ENCODE measurements at regions not wholly inside any gene's neighbourhood (a gene's known extent, or its start where the extent isn't known, plus 50 kb on each side); places are given as distances from the start of the nearest gene placed in this dataset.

DNA sequence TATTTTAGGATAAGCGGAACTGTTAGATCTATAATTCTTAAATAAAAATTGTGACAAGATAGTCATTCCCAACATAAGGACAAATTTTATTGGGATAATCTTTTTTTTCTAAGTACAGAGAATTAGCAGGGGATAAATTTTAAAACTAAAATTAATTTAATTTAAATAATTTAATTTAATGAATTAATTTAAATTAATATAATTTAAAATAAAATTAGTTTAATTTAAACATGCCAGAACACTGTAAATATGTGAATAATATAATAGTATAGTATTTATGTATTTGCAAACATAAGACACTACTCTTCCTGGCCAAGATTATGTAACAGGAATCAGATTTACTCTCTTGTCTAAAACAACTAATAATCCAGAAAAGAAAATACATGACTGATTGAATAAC is 1055.9 kb downstream of the PDHA2 start:
- intact Hi-C loops (cut with DNase I), result no loop called here
- TF ChIP-seq POLR2A (IDR thresholded peaks at IDR 0.05), result no peak
- TF ChIP-seq, protein P1, sequence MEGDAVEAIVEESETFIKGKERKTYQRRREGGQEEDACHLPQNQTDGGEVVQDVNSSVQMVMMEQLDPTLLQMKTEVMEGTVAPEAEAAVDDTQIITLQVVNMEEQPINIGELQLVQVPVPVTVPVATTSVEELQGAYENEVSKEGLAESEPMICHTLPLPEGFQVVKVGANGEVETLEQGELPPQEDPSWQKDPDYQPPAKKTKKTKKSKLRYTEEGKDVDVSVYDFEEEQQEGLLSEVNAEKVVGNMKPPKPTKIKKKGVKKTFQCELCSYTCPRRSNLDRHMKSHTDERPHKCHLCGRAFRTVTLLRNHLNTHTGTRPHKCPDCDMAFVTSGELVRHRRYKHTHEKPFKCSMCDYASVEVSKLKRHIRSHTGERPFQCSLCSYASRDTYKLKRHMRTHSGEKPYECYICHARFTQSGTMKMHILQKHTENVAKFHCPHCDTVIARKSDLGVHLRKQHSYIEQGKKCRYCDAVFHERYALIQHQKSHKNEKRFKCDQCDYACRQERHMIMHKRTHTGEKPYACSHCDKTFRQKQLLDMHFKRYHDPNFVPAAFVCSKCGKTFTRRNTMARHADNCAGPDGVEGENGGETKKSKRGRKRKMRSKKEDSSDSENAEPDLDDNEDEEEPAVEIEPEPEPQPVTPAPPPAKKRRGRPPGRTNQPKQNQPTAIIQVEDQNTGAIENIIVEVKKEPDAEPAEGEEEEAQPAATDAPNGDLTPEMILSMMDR (IDR thresholded peaks at IDR 0.05), result no peak
- DNase-seq, result no peak
- Histone ChIP-seq H3K4me1 (no peaks in the 10 kb centered on the region), H3K4me3 (no peak overlapping the region), H3K9me3 (peaks cover 0 to 3% (median 0%) of the 10 kb centered on the region in 12 donors), H3K27ac (no peak overlapping the region), H3K27me3 (no peaks in the 10 kb centered on the region), H3K36me3 (no peaks in the 10 kb centered on the region)
- 89 to 94% (median 94%) methylated on average over 1 of the region's 1 CpG for WGBS, 4 donors
- no peak for ATAC-seq

DNA sequence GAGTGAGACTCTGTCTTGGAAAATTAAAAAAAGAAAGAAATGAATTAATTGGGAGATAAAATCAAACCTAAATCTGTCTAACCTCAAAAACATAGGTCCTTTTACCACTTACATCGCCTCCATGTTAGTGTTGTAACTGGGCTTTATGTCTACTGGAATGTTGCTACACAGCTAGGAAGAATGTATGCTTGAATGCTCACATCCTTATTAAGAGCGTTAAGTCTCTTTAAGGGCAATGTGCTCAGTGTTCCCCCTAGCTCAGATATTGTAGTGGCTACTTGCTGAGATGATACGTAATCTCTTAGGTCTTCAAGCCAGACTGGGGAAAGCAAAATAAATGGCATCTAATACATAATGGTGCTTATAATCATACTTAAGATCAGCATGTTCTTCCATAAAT is 1072.8 kb downstream of the PDHA2 start:
- ATAC-seq (no peak), DNase-seq (no peak)
- 79 to 86% (median 81%) methylated on average over 3 of the region's 3 CpGs for WGBS, 4 donors
- H3K36me3 ChIP-seq, result no peaks in the 10 kb centered on the region
- H3K27ac ChIP-seq, result no peak overlapping the region
- no peaks in the 10 kb centered on the region for H3K9me3 ChIP-seq
- H3K27me3 ChIP-seq, result no peaks in the 10 kb centered on the region
- H3K4me3 ChIP-seq, result no peak overlapping the region
- no peaks in the 10 kb centered on the region for H3K4me1 ChIP-seq
- TF ChIP-seq, protein P1 (IDR thresholded peaks at IDR 0.05), result no peak
- no peak for TF ChIP-seq POLR2A (IDR thresholded peaks at IDR 0.05)
- intact Hi-C loops (cut with DNase I), result no loop called here

DNA sequence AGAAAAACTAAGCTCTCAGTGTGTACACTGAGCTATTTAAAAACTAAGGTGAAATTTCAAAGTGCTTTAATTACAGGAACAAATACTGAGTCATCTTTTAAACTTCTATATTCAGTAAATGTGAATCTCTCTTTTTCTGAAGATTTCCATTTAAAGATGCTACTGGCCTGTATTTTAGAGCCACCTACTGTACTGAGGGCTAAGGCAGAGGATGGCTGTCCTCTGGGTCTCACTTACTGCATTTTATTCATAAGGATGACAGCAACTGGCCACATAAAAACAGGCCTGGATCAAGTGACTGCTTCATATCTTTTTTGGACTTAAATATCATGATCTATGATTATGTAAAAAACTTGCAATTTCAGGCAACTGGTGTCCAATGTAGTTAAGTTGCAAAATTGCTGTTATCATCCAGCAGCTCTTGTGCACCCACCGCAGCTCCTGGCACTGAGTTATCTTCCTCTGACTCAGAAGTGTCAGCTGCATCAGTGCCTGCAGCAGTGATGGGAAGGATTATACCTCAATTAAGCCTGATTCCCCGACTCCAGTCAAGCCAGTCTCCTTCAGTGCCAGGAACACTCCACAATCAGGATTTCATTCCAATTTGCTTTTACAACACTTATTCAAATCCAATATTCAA is 1073.7 kb downstream of the PDHA2 start:
- intact Hi-C loops (cut with DNase I), result no loop called here
- H3K36me3 ChIP-seq, result no peaks in the 10 kb centered on the region
- no peaks in the 10 kb centered on the region for H3K27me3 ChIP-seq
- no peak overlapping the region for H3K4me3 ChIP-seq
- TF ChIP-seq POLR2A (IDR thresholded peaks at IDR 0.05), result no peak
- TF ChIP-seq, protein P1 (IDR thresholded peaks at IDR 0.05), result no peak
- DNase-seq (no peak), ATAC-seq (no peak)
- no peaks in the 10 kb centered on the region for H3K9me3 ChIP-seq
- 19 to 49% (median 32%) methylated on average over 2 of the region's 2 CpGs for WGBS, 4 donors
- H3K27ac ChIP-seq, result no peak overlapping the region
- H3K4me1 ChIP-seq, result no peaks in the 10 kb centered on the region

DNA sequence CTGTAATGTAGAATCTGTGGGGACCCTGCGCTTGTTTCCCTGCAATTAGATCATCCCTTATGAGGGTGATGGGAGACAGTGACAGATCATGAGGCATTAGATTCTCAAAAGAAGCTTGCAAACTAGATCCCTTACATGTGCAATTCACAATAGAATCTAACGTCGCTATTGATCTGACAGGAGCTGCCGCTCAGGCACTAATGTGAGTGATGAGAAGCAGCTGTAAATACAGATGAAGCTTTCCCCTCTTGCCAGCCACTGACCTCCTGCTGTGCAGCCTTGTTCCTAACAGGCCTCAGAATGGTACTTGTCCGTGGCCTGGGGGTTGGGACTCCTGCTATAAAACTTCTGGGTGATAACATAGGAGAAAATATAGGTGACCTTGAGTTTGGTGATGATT is 1076.8 kb downstream of the PDHA2 start:
- intact Hi-C loops (cut with DNase I), result no loop called here

More for the DNA sequence above, 1076.8 kb downstream of the PDHA2 start:
- no peaks in the 10 kb centered on the region for H3K36me3 ChIP-seq
- ATAC-seq (no peak), DNase-seq (no peak)
- no peaks in the 10 kb centered on the region for H3K4me1 ChIP-seq
- TF ChIP-seq POLR2A (IDR thresholded peaks at IDR 0.05), result no peak
- TF ChIP-seq, protein P1 (IDR thresholded peaks at IDR 0.05), result no peak
- WGBS, 4 donors, result 35 to 51% (median 46%) methylated on average over 5 of the region's 5 CpGs
- H3K27ac ChIP-seq, result no peak overlapping the region
- peaks cover 0 to 12% (median 0%) of the 10 kb centered on the region in 12 donors for H3K9me3 ChIP-seq
- H3K4me3 ChIP-seq, result no peak overlapping the region
- H3K27me3 ChIP-seq, result no peaks in the 10 kb centered on the region
